Tibial nerve (tissue), 4 donors: ENCODE measurements at regions not wholly inside any gene's neighbourhood (a gene's known extent, or its start where the extent isn't known, plus 50 kb on each side); places are given as distances from the start of the nearest gene placed in this dataset.

Source experiments
- CTCF ChIP-seq, 5 experiments: fragments of 200-600 bp in 3 of 5; fragments of 450-650 bp in 2 of 5; sonication (generic) in 3 of 5; IDR thresholded peaks; one replicate each; pipeline ENCODE4 v1.5.1; 2016 to 2019; ENCODE audit warnings: antibody characterized with exemption in 5 of 5, mild to moderate bottlenecking in 3 of 5, moderate library complexity in 2 of 5
- EP300 ChIP-seq, 2 donors: sonication (generic); formaldehyde crosslinking; IDR thresholded peaks; one replicate each; pipeline ENCODE4 v1.6.1; 2017; ENCODE audit warnings: antibody characterized with exemption in 2 of 2, mild to moderate bottlenecking in 1 of 2

DNA sequence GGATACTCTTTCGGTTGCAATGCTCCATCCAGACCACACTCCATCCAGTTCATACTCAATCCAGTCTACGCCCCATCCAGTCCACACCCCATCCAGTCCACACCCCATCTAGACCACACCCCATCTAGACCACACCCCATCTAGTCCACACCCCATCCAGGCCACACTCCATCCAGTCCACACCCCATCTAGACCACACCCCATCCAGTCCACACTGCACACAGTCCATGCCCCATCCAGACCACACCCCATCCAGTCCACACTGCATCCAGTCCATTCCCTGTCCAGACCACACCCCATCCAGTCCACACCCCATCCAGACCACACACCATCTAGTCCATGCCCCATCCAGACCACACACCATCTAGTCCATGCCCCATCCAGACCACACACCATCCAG lies 116.0 kb upstream of the RTL1 start:
- TF ChIP-seq CTCF (IDR thresholded peaks at IDR 0.05) = no peak
- TF ChIP-seq EP300 (IDR thresholded peaks at IDR 0.05) = no peak
